Ascending aorta (tissue), 2 donors: ENCODE measurements at regions not wholly inside any gene's neighbourhood (a gene's known extent, or its start where the extent isn't known, plus 50 kb on each side); places are given as distances from the start of the nearest gene placed in this dataset.

ENCODE experiments used
- DNase-seq, 2 donors: peaks; one replicate each; pipeline ENCODE4 v3.0.0-alpha.2; 2019; ENCODE audit warnings: low spot score in 2 of 2
- H3K27ac ChIP-seq, 2 donors: fragments of 200-600 bp; sonication (generic); one replicate each; pipeline ENCODE4 v1.5.1; 2016 to 2017; ENCODE audit warnings: mild to moderate bottlenecking in 1 of 2
- H3K27me3 ChIP-seq: fragments of 200-600 bp; sonication (generic); one replicate; pipeline ENCODE4 v1.5.1; 2017
- H3K36me3 ChIP-seq, 2 donors: fragments of 200-600 bp; sonication (generic); one replicate each; pipeline ENCODE4 v1.5.1; 2016
- H3K4me1 ChIP-seq, 2 donors: fragments of 200-600 bp; sonication (generic); one replicate each; pipeline ENCODE4 v1.5.1; 2016 to 2017; ENCODE audit warnings: mild to moderate bottlenecking in 1 of 2
- H3K4me3 ChIP-seq, 2 donors: fragments of 200-600 bp; sonication (generic); one replicate each; pipeline ENCODE4 v1.5.1; 2016 to 2017; ENCODE audit warnings: mild to moderate bottlenecking in 1 of 2
- H3K9me3 ChIP-seq, 2 donors: fragments of 200-600 bp; sonication (generic); one replicate each; pipeline ENCODE4 v1.5.1; 2016
- intact Hi-C: fragments of 100-400 bp; cut with DNase I; formaldehyde crosslinking; loops from one replicate; pipeline ENCODE4 v1.15.1; 2023
- TF ChIP-seq, protein P1 (sequence below), 3 experiments: fragments of 200-600 bp in 2 of 3; fragments of 450-650 bp in 1 of 3; sonication (generic) in 2 of 3; IDR thresholded peaks; one replicate each; pipeline ENCODE4 v1.5.1; 2016 to 2019; ENCODE audit warnings: antibody characterized with exemption in 3 of 3, mild to moderate bottlenecking in 1 of 3, moderate library complexity in 1 of 3

DNA sequence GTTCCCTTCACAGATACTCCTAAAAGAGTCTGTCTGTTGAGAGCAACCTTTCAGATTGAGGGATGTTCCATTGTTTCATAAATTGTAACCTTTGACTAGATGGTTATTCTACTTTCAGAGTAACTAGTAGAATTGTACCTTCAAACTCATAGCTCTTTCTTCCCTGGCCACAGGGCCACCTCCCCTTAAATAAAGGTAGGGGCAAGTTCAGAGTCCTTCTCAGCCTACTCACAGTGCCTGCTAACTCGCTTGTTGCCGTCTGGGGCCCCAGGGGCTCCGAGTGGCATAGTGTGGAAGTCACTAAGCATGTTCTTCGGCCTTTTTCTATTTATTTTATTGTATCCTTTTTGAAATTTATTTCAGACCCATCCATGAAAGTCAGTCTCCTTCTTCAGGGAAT, 250.4 kb downstream of the ALX1 start:
- DNase-seq: no peak
- Histone ChIP-seq H3K4me1 (no peaks in the 10 kb centered on the region), H3K27ac (no peak overlapping the region), H3K36me3 (no peaks in the 10 kb centered on the region), H3K27me3 (no peaks in the 10 kb centered on the region), H3K4me3 (no peak overlapping the region), H3K9me3 (no peaks in the 10 kb centered on the region)
- intact Hi-C loops: no loop called here
- TF ChIP-seq, protein P1, sequence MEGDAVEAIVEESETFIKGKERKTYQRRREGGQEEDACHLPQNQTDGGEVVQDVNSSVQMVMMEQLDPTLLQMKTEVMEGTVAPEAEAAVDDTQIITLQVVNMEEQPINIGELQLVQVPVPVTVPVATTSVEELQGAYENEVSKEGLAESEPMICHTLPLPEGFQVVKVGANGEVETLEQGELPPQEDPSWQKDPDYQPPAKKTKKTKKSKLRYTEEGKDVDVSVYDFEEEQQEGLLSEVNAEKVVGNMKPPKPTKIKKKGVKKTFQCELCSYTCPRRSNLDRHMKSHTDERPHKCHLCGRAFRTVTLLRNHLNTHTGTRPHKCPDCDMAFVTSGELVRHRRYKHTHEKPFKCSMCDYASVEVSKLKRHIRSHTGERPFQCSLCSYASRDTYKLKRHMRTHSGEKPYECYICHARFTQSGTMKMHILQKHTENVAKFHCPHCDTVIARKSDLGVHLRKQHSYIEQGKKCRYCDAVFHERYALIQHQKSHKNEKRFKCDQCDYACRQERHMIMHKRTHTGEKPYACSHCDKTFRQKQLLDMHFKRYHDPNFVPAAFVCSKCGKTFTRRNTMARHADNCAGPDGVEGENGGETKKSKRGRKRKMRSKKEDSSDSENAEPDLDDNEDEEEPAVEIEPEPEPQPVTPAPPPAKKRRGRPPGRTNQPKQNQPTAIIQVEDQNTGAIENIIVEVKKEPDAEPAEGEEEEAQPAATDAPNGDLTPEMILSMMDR (IDR thresholded peaks at IDR 0.05): no peak

DNA sequence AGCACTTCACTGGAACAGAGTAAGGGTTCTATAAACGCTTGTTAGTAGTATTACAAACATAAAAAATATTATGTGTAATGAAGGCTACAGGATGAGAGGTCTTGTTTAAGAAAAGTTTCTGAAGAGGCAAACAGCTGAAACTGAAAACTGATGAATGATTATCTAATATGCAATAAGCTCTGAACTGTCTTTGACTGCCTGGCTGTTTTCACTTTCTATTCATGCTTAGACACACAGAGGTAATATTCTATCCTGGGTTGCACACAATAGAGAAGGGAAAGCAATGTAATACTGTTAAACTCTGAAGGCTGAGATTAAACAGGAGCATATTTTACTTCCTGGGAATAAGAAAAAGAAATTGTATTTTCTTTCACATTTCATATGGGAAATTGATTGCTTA, 251.3 kb downstream of the ALX1 start:
- DNase-seq: no peak
- Histone ChIP-seq H3K27me3 (no peaks in the 10 kb centered on the region), H3K9me3 (no peaks in the 10 kb centered on the region), H3K4me3 (no peak overlapping the region), H3K27ac (no peak overlapping the region), H3K36me3 (no peaks in the 10 kb centered on the region), H3K4me1 (no peaks in the 10 kb centered on the region)
- intact Hi-C loops: no loop called here
- TF ChIP-seq, protein P1 (IDR thresholded peaks at IDR 0.05): no peak

- no peak for DNase-seq
- intact Hi-C loops: no loop called here
- TF ChIP-seq, protein P1 (IDR thresholded peaks at IDR 0.05): no peak
- Histone ChIP-seq H3K36me3 (no peaks in the 10 kb centered on the region), H3K27me3 (no peaks in the 10 kb centered on the region), H3K4me1 (no peaks in the 10 kb centered on the region), H3K9me3 (no peaks in the 10 kb centered on the region), H3K4me3 (no peak overlapping the region), H3K27ac (no peak overlapping the region)
These were observed 269.6 kb downstream of the ALX1 start for GRCh38 chr12:85549640-85550039.

GRCh38 chr12:85550924-85551323, 270.9 kb downstream of the ALX1 start:
- no peaks in the 10 kb centered on the region for H3K27me3 ChIP-seq
- intact Hi-C loops: no loop called here
- TF ChIP-seq, protein P1 (IDR thresholded peaks at IDR 0.05): no peak

GRCh38 chr12:85552461-85552860, 272.4 kb downstream of the ALX1 start:
- H3K36me3 ChIP-seq: no peaks in the 10 kb centered on the region
- H3K9me3 ChIP-seq: no peaks in the 10 kb centered on the region
- TF ChIP-seq, protein P1 (IDR thresholded peaks at IDR 0.05): no peak
- no peaks in the 10 kb centered on the region for H3K4me1 ChIP-seq
- H3K27me3 ChIP-seq: no peaks in the 10 kb centered on the region
- intact Hi-C loops: no loop called here
- H3K27ac ChIP-seq: no peak overlapping the region
- no peak for DNase-seq
- H3K4me3 ChIP-seq: no peak overlapping the region

More at GRCh38 chr12:85550924-85551323, 270.9 kb downstream of the ALX1 start:
- H3K4me3 ChIP-seq: no peak overlapping the region
- H3K27ac ChIP-seq: no peak overlapping the region
- H3K36me3 ChIP-seq: no peaks in the 10 kb centered on the region
- no peak for DNase-seq
- no peaks in the 10 kb centered on the region for H3K4me1 ChIP-seq
- H3K9me3 ChIP-seq: no peaks in the 10 kb centered on the region

DNA sequence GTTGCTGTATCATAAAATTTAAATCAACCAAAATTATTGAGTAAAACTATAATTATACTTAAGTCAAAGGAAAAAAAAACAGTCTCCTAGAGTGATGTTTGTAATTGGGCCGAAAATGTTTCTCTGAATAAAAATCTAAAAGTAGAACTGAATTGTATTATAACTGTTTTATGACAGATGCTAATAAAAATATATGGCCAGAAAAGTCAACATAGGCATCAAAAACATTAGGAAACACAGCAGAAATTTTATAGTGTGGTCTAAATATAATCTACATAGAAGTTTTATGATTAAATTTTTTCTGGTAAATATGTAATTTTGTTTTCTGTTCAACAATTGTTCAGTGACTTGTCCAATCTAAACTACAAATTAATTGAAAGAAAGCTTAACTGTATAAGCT, 277.8 kb downstream of the ALX1 start:
- no peaks in the 10 kb centered on the region for H3K36me3 ChIP-seq
- no peak overlapping the region for H3K27ac ChIP-seq
- intact Hi-C loops: no loop called here
- DNase-seq: no peak
- TF ChIP-seq, protein P1 (IDR thresholded peaks at IDR 0.05): no peak
- H3K9me3 ChIP-seq: no peaks in the 10 kb centered on the region
- no peaks in the 10 kb centered on the region for H3K4me1 ChIP-seq
- no peak overlapping the region for H3K4me3 ChIP-seq
- H3K27me3 ChIP-seq: no peaks in the 10 kb centered on the region
